HG02623 (cell line): ENCODE measurements at regions not wholly inside any gene's neighbourhood (a gene's known extent, or its start where the extent isn't known, plus 50 kb on each side); places are given as distances from the start of the nearest gene placed in this dataset.

ENCODE experiments used
- ATAC-seq: cut with Tn5 transposase; IDR thresholded peaks from one replicate; pipeline ENCODE4 v1.9.1; 2021; ENCODE audit warnings: moderate library complexity; ENCODE audit not compliant: unreplicated experiment

- no peak for ATAC-seq
These were observed 400.1 kb downstream of the TMEM135 start for GRCh38 chr11:87437844-87438223.

- no peak for ATAC-seq
These were observed 399.6 kb downstream of the TMEM135 start for GRCh38 chr11:87437133-87437843.

- no peak for ATAC-seq
These were observed 394.3 kb downstream of the TMEM135 start for GRCh38 chr11:87432022-87432421.

GRCh38 chr11:87431392-87431791 is 393.7 kb downstream of the TMEM135 start:
- ATAC-seq = no peak

- no peak for ATAC-seq
These were observed 393.1 kb downstream of the TMEM135 start for GRCh38 chr11:87430821-87431220.

GRCh38 chr11:87429996-87430395 is 392.3 kb downstream of the TMEM135 start:
- ATAC-seq = no peak

GRCh38 chr11:87428266-87428665 is 390.5 kb downstream of the TMEM135 start:
- no peak for ATAC-seq

GRCh38 chr11:87425943-87426342 is 388.2 kb downstream of the TMEM135 start:
- ATAC-seq = no peak

- no peak for ATAC-seq
These were observed 387.7 kb downstream of the TMEM135 start for GRCh38 chr11:87425391-87425790.

- no peak for ATAC-seq
These were observed 385.4 kb downstream of the TMEM135 start for GRCh38 chr11:87423161-87423560.

GRCh38 chr11:87422566-87422965 is 384.8 kb downstream of the TMEM135 start:
- no peak for ATAC-seq

- ATAC-seq = peak; percentile 80
These were observed 383.7 kb downstream of the TMEM135 start for GRCh38 chr11:87421422-87421821.

- no peak for ATAC-seq
These were observed 380.2 kb downstream of the TMEM135 start for GRCh38 chr11:87417951-87418350.

GRCh38 chr11:87405843-87406242 is 368.1 kb downstream of the TMEM135 start:
- ATAC-seq = no peak

- ATAC-seq = no peak
These were observed 367.6 kb downstream of the TMEM135 start for GRCh38 chr11:87405356-87405755.

GRCh38 chr11:87401653-87402052 is 363.9 kb downstream of the TMEM135 start:
- no peak for ATAC-seq

- no peak for ATAC-seq
These were observed 361.6 kb downstream of the TMEM135 start for GRCh38 chr11:87399341-87399740.

GRCh38 chr11:87398931-87399330 is 361.2 kb downstream of the TMEM135 start:
- ATAC-seq = no peak

GRCh38 chr11:87397011-87397865 is 359.5 kb downstream of the TMEM135 start:
- ATAC-seq = no peak

GRCh38 chr11:87394924-87395323 is 357.2 kb downstream of the TMEM135 start:
- ATAC-seq = no peak

- ATAC-seq = no peak
These were observed 354.9 kb downstream of the TMEM135 start for GRCh38 chr11:87392665-87393064.

GRCh38 chr11:87391496-87391895 is 353.8 kb downstream of the TMEM135 start:
- no peak for ATAC-seq
